B cell (primary cell): ENCODE measurements at regions not wholly inside any gene's neighbourhood (a gene's known extent, or its start where the extent isn't known, plus 50 kb on each side); places are given as distances from the start of the nearest gene placed in this dataset.

Experiments used
- ATAC-seq: fragments of 200-7000 bp; cut with Tn5 transposase; one replicate; pipeline ENCODE4 v1.10.0; 2021; ENCODE audit warnings: low read depth, mild to moderate bottlenecking, moderate number of reproducible peaks, moderate library complexity
- CTCF ChIA-PET: fragments of 350-600 bp; sonication (Branson Sonifier 250); formaldehyde crosslinking; loops from one replicate; lab custom pipeline; 2021; ENCODE audit warnings: antibody characterized with exemption, inconsistent platforms; lab: Charles Lee
- POLR2A ChIA-PET: fragments of 350-600 bp; sonication (Branson Sonifier 250); formaldehyde crosslinking; loops from one replicate; lab custom pipeline; 2021; ENCODE audit warnings: antibody characterized with exemption; lab: Charles Lee
- DNase-seq: peaks from one replicate; pipeline ENCODE4 v3.0.0; 2013
- H2AFZ ChIP-seq: 2 replicates; pipeline ENCODE4 v1.6.1; 2012; ENCODE audit warnings: mild to moderate bottlenecking, low read depth, low read length; ENCODE audit not compliant: insufficient read depth, poor library complexity, severe bottlenecking
- H3K27ac ChIP-seq, 2 donors: 1 replicate in 1 of 2; 2 replicates in 1 of 2; pipeline ENCODE4 v1.5.1; 2012 to 2013; ENCODE audit warnings: low read length in 2 of 2, mild to moderate bottlenecking in 2 of 2, moderate library complexity in 1 of 2
- H3K27me3 ChIP-seq, 4 experiments: fragments of 200-600 bp in 1 of 4; sonication (generic) in 1 of 4; replicated peaks in 1 of 4; 1 replicate in 2 of 4; 2 replicates in 2 of 4; pipeline versions ENCODE4 v1.6.1 to v1.7.0; 2013 to 2016; ENCODE audit warnings: low read length in 3 of 4, mild to moderate bottlenecking in 2 of 4, mixed read lengths in 1 of 4, moderate library complexity in 1 of 4; ENCODE audit not compliant: insufficient read depth in 4 of 4, control insufficient read depth in 3 of 4; ENCODE audit errors: control extremely low read depth in 1 of 4
- H3K36me3 ChIP-seq, 2 experiments: replicated peaks in 1 of 2; 1 replicate in 1 of 2; 2 replicates in 1 of 2; pipeline versions ENCODE4 v1.6.1 to v1.7.1; 2013; ENCODE audit warnings: low read length in 1 of 2; ENCODE audit not compliant: insufficient read depth in 2 of 2, control insufficient read depth in 1 of 2; ENCODE audit errors: control extremely low read depth in 1 of 2, extremely low read depth in 1 of 2
- H3K4me1 ChIP-seq, 2 donors: fragments of 200-600 bp in 1 of 2; sonication (generic) in 1 of 2; 1 replicate in 1 of 2; 2 replicates in 1 of 2; pipeline versions ENCODE4 v1.5.1 to v1.6.1; 2013 to 2017; ENCODE audit warnings: low read length in 2 of 2; ENCODE audit not compliant: control insufficient read depth in 2 of 2, insufficient read depth in 2 of 2
- H3K4me2 ChIP-seq: replicated peaks from 2 replicates; pipeline ENCODE3; 2012; ENCODE audit warnings: mild to moderate bottlenecking, low read depth, low read length; ENCODE audit not compliant: poor library complexity, severe bottlenecking
- H3K4me3 ChIP-seq, 5 experiments: fragments of 200-600 bp in 1 of 5; sonication (generic) in 1 of 5; 1 replicate in 3 of 5; 2 replicates in 2 of 5; pipeline versions ENCODE4 v1.5.1 to v1.7.0; 2011 to 2016; ENCODE audit warnings: low read length in 4 of 5, mild to moderate bottlenecking in 4 of 5, low read depth in 2 of 5, control low read depth in 1 of 5, moderate library complexity in 1 of 5; ENCODE audit not compliant: insufficient read depth in 1 of 5; ENCODE audit errors: control extremely low read depth in 1 of 5, extremely low read depth in 1 of 5
- H3K79me2 ChIP-seq: fragments of 200-600 bp; sonication (generic); one replicate; pipeline ENCODE4 v1.6.0; 2016; ENCODE audit warnings: low read length; ENCODE audit not compliant: control insufficient read depth, insufficient read depth
- H3K9ac ChIP-seq: fragments of 200-600 bp; sonication (generic); 2 replicates; pipeline ENCODE4 v1.6.1; 2017; ENCODE audit warnings: mild to moderate bottlenecking, low read length, moderate library complexity
- H3K9me3 ChIP-seq, 3 donors: one replicate each; pipeline versions ENCODE4 v1.6.1 to v1.7.1; 2013; ENCODE audit warnings: low read length in 2 of 3; ENCODE audit not compliant: control insufficient read depth in 2 of 3, insufficient read depth in 1 of 3; ENCODE audit errors: control extremely low read depth in 1 of 3
- H4K20me1 ChIP-seq: 2 replicates; pipeline ENCODE4 v1.6.0; 2012; ENCODE audit warnings: mild to moderate bottlenecking, low read length; ENCODE audit not compliant: insufficient read depth, control insufficient read depth, poor library complexity, severe bottlenecking
- H3K27ac Mint-ChIP-seq: one replicate; pipeline ENCODE4 v1.8.0; 2021; ENCODE audit warnings: mixed read lengths
- H3K27me3 Mint-ChIP-seq: one replicate; pipeline ENCODE4 v1.8.0; 2021; ENCODE audit warnings: mixed read lengths
- H3K4me1 Mint-ChIP-seq: one replicate; pipeline ENCODE4 v1.8.0; 2021; ENCODE audit warnings: mixed read lengths
- H3K4me3 Mint-ChIP-seq: one replicate; pipeline ENCODE4 v1.8.0; 2021; ENCODE audit warnings: mixed read lengths
- H3K9me3 Mint-ChIP-seq: one replicate; pipeline ENCODE4 v1.8.0; 2022; ENCODE audit warnings: mixed read lengths; ENCODE audit not compliant: insufficient read depth
- EZH2 ChIP-seq: IDR thresholded peaks from 2 replicates; pipeline ENCODE4 v1.6.1; 2012; ENCODE audit warnings: borderline replicate concordance, low read depth, mild to moderate bottlenecking, moderate library complexity, low read length; ENCODE audit not compliant: insufficient read depth, poor library complexity, severe bottlenecking
- WGBS: methylation state at CpG from one replicate; pipeline ENCODE4 v1.1.5; 2013; ENCODE audit warnings: missing lambda C conversion rate; ENCODE audit not compliant: insufficient coverage; 5-methylcytosine and 5-hydroxymethylcytosine counted together
- intact Hi-C: fragments of 100-400 bp; cut with micrococcal nuclease; formaldehyde crosslinking; loops from one replicate; pipeline ENCODE4 v1.10.0; 2022
- TF ChIP-seq, protein P1 (sequence below): fragments of 200-600 bp; IDR thresholded peaks from one replicate; pipeline ENCODE4 v1.8.0; 2022; ENCODE audit warnings: antibody characterized with exemption, mild to moderate bottlenecking

DNA sequence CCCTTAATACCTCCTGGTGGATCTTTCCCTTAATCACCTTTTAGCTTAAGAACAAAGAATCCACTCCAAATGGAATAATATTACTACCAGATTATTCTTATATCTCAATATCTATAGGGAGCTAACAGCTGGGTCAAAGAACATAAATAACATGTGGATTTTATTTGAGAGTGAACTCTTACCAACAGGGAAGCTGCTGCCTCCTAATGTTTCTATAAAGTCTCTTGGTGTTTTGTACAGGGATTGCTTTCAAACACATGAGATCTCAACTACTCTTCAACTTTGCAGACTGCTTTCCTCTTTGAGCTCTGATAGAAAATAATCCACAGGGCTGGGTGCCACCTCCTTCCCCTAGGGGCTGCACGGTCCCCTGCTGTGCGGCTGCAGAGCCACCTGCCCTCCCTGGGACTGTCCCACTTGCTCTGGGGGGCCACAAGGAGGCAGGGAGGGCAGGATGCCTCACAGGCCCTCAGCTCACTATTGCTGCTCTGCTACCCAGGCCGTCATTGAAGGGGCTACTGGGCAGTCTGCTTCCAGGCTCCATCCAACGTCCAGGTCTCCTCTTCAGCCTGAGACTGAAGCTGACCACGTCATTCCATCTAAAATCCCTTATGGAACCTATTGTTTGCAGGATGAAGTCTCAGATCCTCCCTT, 191.2 kb downstream of the CXCL12 start:
- Histone ChIP-seq H3K27me3 (no peaks in the 10 kb centered on the region), H3K9me3 (peaks cover 0 to 18% (median 0%) of the 10 kb centered on the region in 3 donors), H2AFZ (no peak overlapping the region), H3K36me3 (no peaks in the 10 kb centered on the region), H4K20me1 (no peaks in the 10 kb centered on the region), H3K4me3 (no peak overlapping the region), H3K79me2 (no peaks in the 10 kb centered on the region), H3K27ac (no peak overlapping the region), H3K4me2 (no peak overlapping the region), H3K4me1 (no peaks in the 10 kb centered on the region), H3K9ac (no peak overlapping the region)
- Mint-ChIP-seq H3K27ac (no peak overlapping the region), H3K4me3 (no peak overlapping the region), H3K4me1 (no peaks in the 10 kb centered on the region), H3K27me3 (no peaks in the 10 kb centered on the region), H3K9me3 (peaks cover 5% of the 10 kb centered on the region)
- intact Hi-C loops: no loop called here
- ChIA-PET POLR2A (no interaction called here), CTCF (no interaction called here)
- ATAC-seq (no peak), DNase-seq (no peak)
- TF ChIP-seq EZH2: no peak
- TF ChIP-seq, protein P1, sequence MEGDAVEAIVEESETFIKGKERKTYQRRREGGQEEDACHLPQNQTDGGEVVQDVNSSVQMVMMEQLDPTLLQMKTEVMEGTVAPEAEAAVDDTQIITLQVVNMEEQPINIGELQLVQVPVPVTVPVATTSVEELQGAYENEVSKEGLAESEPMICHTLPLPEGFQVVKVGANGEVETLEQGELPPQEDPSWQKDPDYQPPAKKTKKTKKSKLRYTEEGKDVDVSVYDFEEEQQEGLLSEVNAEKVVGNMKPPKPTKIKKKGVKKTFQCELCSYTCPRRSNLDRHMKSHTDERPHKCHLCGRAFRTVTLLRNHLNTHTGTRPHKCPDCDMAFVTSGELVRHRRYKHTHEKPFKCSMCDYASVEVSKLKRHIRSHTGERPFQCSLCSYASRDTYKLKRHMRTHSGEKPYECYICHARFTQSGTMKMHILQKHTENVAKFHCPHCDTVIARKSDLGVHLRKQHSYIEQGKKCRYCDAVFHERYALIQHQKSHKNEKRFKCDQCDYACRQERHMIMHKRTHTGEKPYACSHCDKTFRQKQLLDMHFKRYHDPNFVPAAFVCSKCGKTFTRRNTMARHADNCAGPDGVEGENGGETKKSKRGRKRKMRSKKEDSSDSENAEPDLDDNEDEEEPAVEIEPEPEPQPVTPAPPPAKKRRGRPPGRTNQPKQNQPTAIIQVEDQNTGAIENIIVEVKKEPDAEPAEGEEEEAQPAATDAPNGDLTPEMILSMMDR: no peak
- WGBS: 86% methylated on average over 5 of the region's 5 CpGs

DNA sequence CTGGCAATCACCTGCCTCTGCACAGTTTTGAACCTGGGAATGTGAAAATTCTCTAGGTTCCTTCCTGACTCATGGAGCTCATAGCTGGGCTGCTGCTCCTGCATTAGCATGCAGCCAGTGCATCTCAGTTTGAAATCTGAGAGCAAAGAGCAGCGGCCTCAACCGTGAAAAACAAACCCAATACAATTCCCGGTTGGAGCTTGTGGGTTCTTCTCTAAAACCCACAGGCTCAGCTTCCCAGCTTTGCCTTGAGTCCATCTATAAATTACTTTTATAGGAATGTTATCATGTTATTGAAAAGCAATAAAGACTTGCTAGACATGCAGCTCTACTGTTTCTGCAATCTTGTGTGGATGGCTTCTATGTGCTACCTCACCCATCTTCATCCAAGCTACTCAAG, 191.7 kb downstream of the CXCL12 start:
- H3K4me3 Mint-ChIP-seq: no peak overlapping the region
- intact Hi-C loops: no loop called here
- POLR2A ChIA-PET: no interaction called here
- no CpG with 5 or more reads among the region's 3 CpGs for WGBS
- no peaks in the 10 kb centered on the region for H3K4me1 ChIP-seq
- DNase-seq (no peak), ATAC-seq (no peak)
- H3K4me3 ChIP-seq: no peak overlapping the region
- no peaks in the 10 kb centered on the region for H3K27me3 ChIP-seq
- no peak overlapping the region for H3K9ac ChIP-seq
- no peak overlapping the region for H3K27ac Mint-ChIP-seq
- no peak overlapping the region for H3K4me2 ChIP-seq
- no peaks in the 10 kb centered on the region for H3K79me2 ChIP-seq
- H3K9me3 Mint-ChIP-seq: peaks cover 5% of the 10 kb centered on the region
- no peaks in the 10 kb centered on the region for H4K20me1 ChIP-seq
- TF ChIP-seq EZH2: no peak
- TF ChIP-seq, protein P1: no peak
- H3K27ac ChIP-seq: no peak overlapping the region
- H3K9me3 ChIP-seq: peaks cover 0 to 18% (median 0%) of the 10 kb centered on the region in 3 donors
- H3K27me3 Mint-ChIP-seq: no peaks in the 10 kb centered on the region
- H3K4me1 Mint-ChIP-seq: no peaks in the 10 kb centered on the region
- no peak overlapping the region for H2AFZ ChIP-seq
- no peaks in the 10 kb centered on the region for H3K36me3 ChIP-seq
- CTCF ChIA-PET: no interaction called here
